Peyer's patch (tissue), 4 donors: ENCODE measurements at regions not wholly inside any gene's neighbourhood (a gene's known extent, or its start where the extent isn't known, plus 50 kb on each side); places are given as distances from the start of the nearest gene placed in this dataset.

Experiments used
- CTCF ChIP-seq, 6 experiments: fragments of 450-650 bp in 4 of 6; fragments of 200-600 bp in 2 of 6; sonication (generic) in 1 of 6; IDR thresholded peaks; one replicate each; pipeline ENCODE4 v1.5.1; 2017 to 2019; ENCODE audit warnings: antibody characterized with exemption in 6 of 6, mild to moderate bottlenecking in 3 of 6, moderate library complexity in 1 of 6
- POLR2A ChIP-seq, 2 donors: fragments of 450-650 bp; IDR thresholded peaks; one replicate each; pipeline ENCODE4 v1.5.1; 2017; ENCODE audit warnings: antibody characterized with exemption in 2 of 2, mild to moderate bottlenecking in 2 of 2, moderate library complexity in 2 of 2

DNA sequence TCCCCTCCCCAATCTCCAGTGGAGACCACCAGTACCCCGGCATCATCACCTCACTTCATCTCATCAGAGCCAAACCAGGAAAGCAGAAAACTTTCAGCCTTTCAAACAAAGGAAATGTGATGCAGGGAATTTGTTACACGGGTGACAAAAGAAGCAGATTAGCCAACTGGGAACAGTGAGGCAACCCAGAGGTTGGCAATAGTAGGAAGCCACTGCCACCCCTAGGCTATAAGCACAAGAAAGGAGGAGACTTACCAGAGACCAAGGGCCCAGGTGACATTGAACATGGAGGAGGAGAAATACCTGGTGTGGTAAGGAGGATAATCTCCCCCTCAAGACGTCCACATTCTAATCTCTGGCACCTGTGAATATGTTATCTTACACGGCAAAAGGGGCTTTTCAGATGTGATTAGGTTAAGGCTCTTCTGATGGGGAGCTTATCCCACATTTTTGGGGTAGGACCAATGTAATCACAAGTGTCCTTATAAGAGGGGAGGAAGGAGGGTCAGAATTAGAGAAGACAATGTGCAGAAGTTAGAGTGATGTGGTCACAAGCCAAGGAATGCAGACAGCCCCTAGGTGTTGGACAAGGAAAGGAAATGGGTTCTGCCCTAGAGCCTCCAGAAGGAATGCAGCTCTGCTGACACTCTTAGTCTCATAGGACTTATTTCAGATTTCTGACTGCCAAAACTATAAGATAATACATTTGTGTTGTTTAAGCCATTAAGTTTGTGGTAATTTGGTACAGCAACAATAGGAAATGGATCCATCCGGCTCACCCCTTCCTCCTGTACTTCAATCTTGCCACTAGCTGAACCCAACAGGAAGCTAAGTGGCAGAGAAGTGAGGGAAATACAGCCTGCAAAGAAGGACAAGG is 83.6 kb upstream of the VAV3 start:
- TF ChIP-seq CTCF (IDR thresholded peaks at IDR 0.05) (no peak), POLR2A (IDR thresholded peaks at IDR 0.05) (no peak)
